GM12864 (cell line): ENCODE measurements at regions not wholly inside any gene's neighbourhood (a gene's known extent, or its start where the extent isn't known, plus 50 kb on each side); places are given as distances from the start of the nearest gene placed in this dataset.

Experiments
- DNase-seq: peaks from one replicate; pipeline ENCODE4 v3.0.0-alpha.2; 2011; ENCODE audit warnings: low read depth
- H3K4me3 ChIP-seq: 2 replicates; pipeline ENCODE4 v1.5.1; 2011; ENCODE audit warnings: mild to moderate bottlenecking, low read depth, low read length, control low read depth
- CTCF ChIP-seq: IDR thresholded peaks from 2 replicates; pipeline ENCODE4 v1.5.1; 2011; ENCODE audit warnings: low read depth, mild to moderate bottlenecking, moderate library complexity, low read length, control low read depth, inconsistent platforms; ENCODE audit errors: missing control alignments

GRCh38 chr17:27217631-27218030, 76.3 kb upstream of the WSB1 start:
- DNase-seq = peak; percentile 82
- no peak for TF ChIP-seq CTCF
- no peak overlapping the region for H3K4me3 ChIP-seq

GRCh38 chr17:27218041-27218440, 75.9 kb upstream of the WSB1 start:
- no peak for DNase-seq
- no peak overlapping the region for H3K4me3 ChIP-seq
- no peak for TF ChIP-seq CTCF

GRCh38 chr17:27218719-27219488, 75.0 kb upstream of the WSB1 start:
- H3K4me3 ChIP-seq = no peak overlapping the region
- DNase-seq = peak; percentile 95
- no peak for TF ChIP-seq CTCF

GRCh38 chr17:27222515-27222914, 71.4 kb upstream of the WSB1 start:
- no peak for TF ChIP-seq CTCF
- H3K4me3 ChIP-seq = no peak overlapping the region
- DNase-seq = no peak

GRCh38 chr17:27224526-27225315, 69.2 kb upstream of the WSB1 start:
- DNase-seq = no peak
- TF ChIP-seq CTCF = no peak
- H3K4me3 ChIP-seq = no peak overlapping the region

GRCh38 chr17:27226611-27227230, 67.2 kb upstream of the WSB1 start:
- no peak overlapping the region for H3K4me3 ChIP-seq
- DNase-seq = no peak
- no peak for TF ChIP-seq CTCF
